GM23338 (cell line): ENCODE measurements at regions not wholly inside any gene's neighbourhood (a gene's known extent, or its start where the extent isn't known, plus 50 kb on each side); places are given as distances from the start of the nearest gene placed in this dataset.

ENCODE experiments used
- ATAC-seq: fragments of 200-7000 bp; cut with Tn5 transposase; 3 replicates; pipeline ENCODE4 v1.9.1; 2020
- DNase-seq: peaks from one replicate; pipeline ENCODE4 v3.0.0-alpha.2; 2015; ENCODE audit warnings: low spot score
- H2AFZ ChIP-seq: fragments of 200-600 bp; sonication (generic); 2 replicates; pipeline ENCODE4 v1.8.0; 2016; ENCODE audit warnings: antibody characterized with exemption, mild to moderate bottlenecking, moderate library complexity
- H3F3A ChIP-seq: fragments of 200-600 bp; sonication (generic); replicated peaks from 2 replicates; pipeline ENCODE4 v1.8.0; 2017; ENCODE audit warnings: antibody characterized with exemption, mixed run types, low read depth
- H3K27ac ChIP-seq: fragments of 200-600 bp; sonication (generic); 2 replicates; pipeline ENCODE4 v1.6.1; 2016; ENCODE audit warnings: low read depth
- H3K27me3 ChIP-seq: fragments of 200-600 bp; sonication (generic); 2 replicates; pipeline ENCODE4 v1.8.0; 2016; ENCODE audit warnings: mild to moderate bottlenecking, mixed run types, moderate library complexity; ENCODE audit not compliant: insufficient read depth
- H3K36me3 ChIP-seq: fragments of 200-600 bp; sonication (generic); 2 replicates; pipeline ENCODE4 v1.8.0; 2016; ENCODE audit warnings: mild to moderate bottlenecking; ENCODE audit not compliant: insufficient read depth
- H3K4me1 ChIP-seq: fragments of 200-600 bp; sonication (generic); 2 replicates; pipeline ENCODE4 v1.8.0; 2016; ENCODE audit warnings: mild to moderate bottlenecking, moderate library complexity; ENCODE audit not compliant: insufficient read depth
- H3K4me2 ChIP-seq: fragments of 200-600 bp; sonication (generic); 2 replicates; pipeline ENCODE4 v1.7.1; 2017; ENCODE audit warnings: mixed run types
- H3K4me3 ChIP-seq: fragments of 200-600 bp; sonication (generic); 2 replicates; pipeline ENCODE4 v1.6.1; 2016; ENCODE audit warnings: mixed run types
- H3K79me2 ChIP-seq: fragments of 200-600 bp; sonication (generic); replicated peaks from 2 replicates; pipeline ENCODE4 v1.8.0; 2017; ENCODE audit warnings: mild to moderate bottlenecking; ENCODE audit not compliant: insufficient read depth
- H3K9me2 ChIP-seq: fragments of 200-600 bp; sonication (generic); 2 replicates; pipeline ENCODE4 v1.8.0; 2017; ENCODE audit not compliant: insufficient read depth
- H4K20me1 ChIP-seq: fragments of 200-600 bp; sonication (generic); replicated peaks from 2 replicates; pipeline ENCODE4 v1.8.0; 2017; ENCODE audit warnings: mild to moderate bottlenecking; ENCODE audit not compliant: insufficient read depth
- H3K27ac Mint-ChIP-seq: 2 replicates; pipeline ENCODE4 v1.8.0; 2020; ENCODE audit warnings: inconsistent platforms, mild to moderate bottlenecking, moderate library complexity, mixed read lengths
- H3K27me3 Mint-ChIP-seq: 3 replicates; pipeline ENCODE4 v1.8.0; 2022; ENCODE audit warnings: low read depth, mild to moderate bottlenecking, moderate library complexity, mixed read lengths, inconsistent platforms; ENCODE audit not compliant: insufficient read depth, poor library complexity
- H3K36me3 Mint-ChIP-seq: 3 replicates; pipeline ENCODE4 v1.8.0; 2021; ENCODE audit warnings: low read depth, mild to moderate bottlenecking, inconsistent platforms, moderate library complexity, mixed read lengths
- H3K4me1 Mint-ChIP-seq: 3 replicates; pipeline ENCODE4 v1.8.0; 2020; ENCODE audit warnings: mild to moderate bottlenecking, inconsistent platforms, mixed read lengths
- H3K4me3 Mint-ChIP-seq: 3 replicates; pipeline ENCODE4 v1.8.0; 2021; ENCODE audit warnings: moderate library complexity, mild to moderate bottlenecking, inconsistent platforms, mixed read lengths
- H3K9me3 Mint-ChIP-seq: 3 replicates; pipeline ENCODE4 v1.8.0; 2020; ENCODE audit warnings: moderate library complexity, mild to moderate bottlenecking, inconsistent platforms, mixed read lengths
- NANOG ChIP-seq: IDR thresholded peaks from 2 replicates; pipeline ENCODE4 v1.6.1; 2016; ENCODE audit warnings: antibody characterized with exemption, borderline replicate concordance
- POLR2AphosphoS5 ChIP-seq: IDR thresholded peaks from 2 replicates; pipeline ENCODE4 v1.6.1; 2016; ENCODE audit warnings: antibody characterized with exemption, low read depth
- STAT1 ChIP-seq: IDR thresholded peaks from one replicate; pipeline ENCODE4 v1.6.1; 2016; ENCODE audit warnings: antibody characterized with exemption; ENCODE audit not compliant: unreplicated experiment
- ZNF114 ChIP-seq: fragments of 250-450 bp; sonication (Bioruptor Pico); IDR thresholded peaks from 2 replicates; pipeline ENCODE4 v1.5.0; 2020; ENCODE audit warnings: mild to moderate bottlenecking, moderate library complexity
- ZNF331 ChIP-seq: fragments of 250-450 bp; sonication (Bioruptor Pico); IDR thresholded peaks from 2 replicates; pipeline ENCODE4 v1.5.0; 2020; ENCODE audit warnings: low read depth, mild to moderate bottlenecking, moderate library complexity
- TF ChIP-seq, protein P1 (sequence below): fragments of 250-450 bp; sonication (Bioruptor Pico); IDR thresholded peaks from 2 replicates; pipeline ENCODE4 v1.5.0; 2020; ENCODE audit warnings: mild to moderate bottlenecking, moderate library complexity
- TF ChIP-seq, protein P2 (sequence below): IDR thresholded peaks from 2 replicates; pipeline ENCODE4 v1.6.1; 2016; ENCODE audit warnings: antibody characterized with exemption

GRCh38 chr7:51797371-51797770, 480.8 kb upstream of the COBL start (continued):
- TF ChIP-seq, protein P1, sequence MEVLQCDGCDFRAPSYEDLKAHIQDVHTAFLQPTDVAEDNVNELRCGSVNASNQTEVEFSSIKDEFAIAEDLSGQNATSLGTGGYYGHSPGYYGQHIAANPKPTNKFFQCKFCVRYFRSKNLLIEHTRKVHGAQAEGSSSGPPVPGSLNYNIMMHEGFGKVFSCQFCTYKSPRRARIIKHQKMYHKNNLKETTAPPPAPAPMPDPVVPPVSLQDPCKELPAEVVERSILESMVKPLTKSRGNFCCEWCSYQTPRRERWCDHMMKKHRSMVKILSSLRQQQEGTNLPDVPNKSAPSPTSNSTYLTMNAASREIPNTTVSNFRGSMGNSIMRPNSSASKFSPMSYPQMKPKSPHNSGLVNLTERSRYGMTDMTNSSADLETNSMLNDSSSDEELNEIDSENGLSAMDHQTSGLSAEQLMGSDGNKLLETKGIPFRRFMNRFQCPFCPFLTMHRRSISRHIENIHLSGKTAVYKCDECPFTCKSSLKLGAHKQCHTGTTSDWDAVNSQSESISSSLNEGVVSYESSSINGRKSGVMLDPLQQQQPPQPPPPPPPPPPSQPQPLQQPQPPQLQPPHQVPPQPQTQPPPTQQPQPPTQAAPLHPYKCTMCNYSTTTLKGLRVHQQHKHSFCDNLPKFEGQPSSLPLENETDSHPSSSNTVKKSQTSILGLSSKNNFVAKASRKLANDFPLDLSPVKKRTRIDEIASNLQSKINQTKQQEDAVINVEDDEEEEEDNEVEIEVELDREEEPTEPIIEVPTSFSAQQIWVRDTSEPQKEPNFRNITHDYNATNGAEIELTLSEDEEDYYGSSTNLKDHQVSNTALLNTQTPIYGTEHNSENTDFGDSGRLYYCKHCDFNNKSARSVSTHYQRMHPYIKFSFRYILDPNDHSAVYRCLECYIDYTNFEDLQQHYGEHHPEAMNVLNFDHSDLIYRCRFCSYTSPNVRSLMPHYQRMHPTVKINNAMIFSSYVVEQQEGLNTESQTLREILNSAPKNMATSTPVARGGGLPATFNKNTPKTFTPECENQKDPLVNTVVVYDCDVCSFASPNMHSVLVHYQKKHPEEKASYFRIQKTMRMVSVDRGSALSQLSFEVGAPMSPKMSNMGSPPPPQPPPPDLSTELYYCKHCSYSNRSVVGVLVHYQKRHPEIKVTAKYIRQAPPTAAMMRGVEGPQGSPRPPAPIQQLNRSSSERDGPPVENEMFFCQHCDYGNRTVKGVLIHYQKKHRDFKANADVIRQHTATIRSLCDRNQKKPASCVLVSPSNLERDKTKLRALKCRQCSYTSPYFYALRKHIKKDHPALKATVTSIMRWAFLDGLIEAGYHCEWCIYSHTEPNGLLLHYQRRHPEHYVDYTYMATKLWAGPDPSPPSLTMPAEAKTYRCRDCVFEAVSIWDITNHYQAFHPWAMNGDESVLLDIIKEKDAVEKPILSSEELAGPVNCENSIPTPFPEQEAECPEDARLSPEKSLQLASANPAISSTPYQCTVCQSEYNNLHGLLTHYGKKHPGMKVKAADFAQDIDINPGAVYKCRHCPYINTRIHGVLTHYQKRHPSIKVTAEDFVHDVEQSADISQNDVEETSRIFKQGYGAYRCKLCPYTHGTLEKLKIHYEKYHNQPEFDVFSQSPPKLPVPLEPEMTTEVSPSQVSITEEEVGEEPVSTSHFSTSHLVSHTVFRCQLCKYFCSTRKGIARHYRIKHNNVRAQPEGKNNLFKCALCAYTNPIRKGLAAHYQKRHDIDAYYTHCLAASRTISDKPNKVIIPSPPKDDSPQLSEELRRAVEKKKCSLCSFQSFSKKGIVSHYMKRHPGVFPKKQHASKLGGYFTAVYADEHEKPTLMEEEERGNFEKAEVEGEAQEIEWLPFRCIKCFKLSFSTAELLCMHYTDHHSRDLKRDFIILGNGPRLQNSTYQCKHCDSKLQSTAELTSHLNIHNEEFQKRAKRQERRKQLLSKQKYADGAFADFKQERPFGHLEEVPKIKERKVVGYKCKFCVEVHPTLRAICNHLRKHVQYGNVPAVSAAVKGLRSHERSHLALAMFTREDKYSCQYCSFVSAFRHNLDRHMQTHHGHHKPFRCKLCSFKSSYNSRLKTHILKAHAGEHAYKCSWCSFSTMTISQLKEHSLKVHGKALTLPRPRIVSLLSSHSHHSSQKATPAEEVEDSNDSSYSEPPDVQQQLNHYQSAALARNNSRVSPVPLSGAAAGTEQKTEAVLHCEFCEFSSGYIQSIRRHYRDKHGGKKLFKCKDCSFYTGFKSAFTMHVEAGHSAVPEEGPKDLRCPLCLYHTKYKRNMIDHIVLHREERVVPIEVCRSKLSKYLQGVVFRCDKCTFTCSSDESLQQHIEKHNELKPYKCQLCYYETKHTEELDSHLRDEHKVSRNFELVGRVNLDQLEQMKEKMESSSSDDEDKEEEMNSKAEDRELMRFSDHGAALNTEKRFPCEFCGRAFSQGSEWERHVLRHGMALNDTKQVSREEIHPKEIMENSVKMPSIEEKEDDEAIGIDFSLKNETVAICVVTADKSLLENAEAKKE, result no peak
- TF ChIP-seq POLR2AphosphoS5 (no peak), ZNF331 (CRISPR knock-in tag) (no peak), NANOG (no peak)
- TF ChIP-seq, protein P2, sequence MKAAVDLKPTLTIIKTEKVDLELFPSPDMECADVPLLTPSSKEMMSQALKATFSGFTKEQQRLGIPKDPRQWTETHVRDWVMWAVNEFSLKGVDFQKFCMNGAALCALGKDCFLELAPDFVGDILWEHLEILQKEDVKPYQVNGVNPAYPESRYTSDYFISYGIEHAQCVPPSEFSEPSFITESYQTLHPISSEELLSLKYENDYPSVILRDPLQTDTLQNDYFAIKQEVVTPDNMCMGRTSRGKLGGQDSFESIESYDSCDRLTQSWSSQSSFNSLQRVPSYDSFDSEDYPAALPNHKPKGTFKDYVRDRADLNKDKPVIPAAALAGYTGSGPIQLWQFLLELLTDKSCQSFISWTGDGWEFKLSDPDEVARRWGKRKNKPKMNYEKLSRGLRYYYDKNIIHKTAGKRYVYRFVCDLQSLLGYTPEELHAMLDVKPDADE, result no peak

GRCh38 chr7:51792796-51793195, 476.2 kb upstream of the COBL start:
- peaks cover 5% of the 10 kb centered on the region for H3K4me1 Mint-ChIP-seq
- Histone ChIP-seq H3K36me3 (peaks cover 3% of the 10 kb centered on the region; the same call in 1 of the 2 replicates), H3K4me2 (no peak overlapping the region), H3K4me1 (no peaks in the 10 kb centered on the region), H3K4me3 (no peak overlapping the region), H3K79me2 (no peaks in the 10 kb centered on the region), H4K20me1 (no peaks in the 10 kb centered on the region), H3K9me2 (no peaks in the 10 kb centered on the region), H2AFZ (no peak overlapping the region), H3F3A (no peaks in the 10 kb centered on the region), H3K27ac (no peak overlapping the region), H3K27me3 (no peaks in the 10 kb centered on the region)
- no peaks in the 10 kb centered on the region for H3K27me3 Mint-ChIP-seq
- H3K9me3 Mint-ChIP-seq, result peaks cover 10% of the 10 kb centered on the region; the same call in 2 of the 3 replicates
- no peak for ATAC-seq
- H3K27ac Mint-ChIP-seq, result no peak overlapping the region
- H3K4me3 Mint-ChIP-seq, result no peak overlapping the region
- H3K36me3 Mint-ChIP-seq, result peaks cover 8% of the 10 kb centered on the region
- DNase-seq, result no peak
- TF ChIP-seq POLR2AphosphoS5, result no peak
- TF ChIP-seq STAT1, result no peak
- TF ChIP-seq, protein P1, result no peak
- no peak for TF ChIP-seq ZNF114
- TF ChIP-seq, protein P2, result no peak
- no peak for TF ChIP-seq NANOG
- TF ChIP-seq ZNF331 (CRISPR knock-in tag), result no peak
